Activated B cell treated with CpG ODN at 0.5 μM for 24 hours (primary cell): ENCODE measurements at regions not wholly inside any gene's neighbourhood (a gene's known extent, or its start where the extent isn't known, plus 50 kb on each side); places are given as distances from the start of the nearest gene placed in this dataset.

Source experiments
- ATAC-seq: fragments of 200-7000 bp; cut with Tn5 transposase; one replicate; pipeline ENCODE4 v1.10.0; 2021; ENCODE audit warnings: low read depth, mild to moderate bottlenecking, moderate library complexity
- CTCF ChIA-PET: fragments of 350-600 bp; sonication (Branson Sonifier 250); formaldehyde crosslinking; loops from one replicate; lab custom pipeline; 2021; ENCODE audit warnings: antibody characterized with exemption; lab: Charles Lee
- POLR2A ChIA-PET: fragments of 350-600 bp; sonication (Branson Sonifier 250); formaldehyde crosslinking; loops from one replicate; lab custom pipeline; 2021; ENCODE audit warnings: antibody characterized with exemption; lab: Charles Lee
- DNase-seq: peaks from one replicate; pipeline ENCODE4 v3.0.0; 2022
- H3K27ac Mint-ChIP-seq: one replicate; pipeline ENCODE4 v1.8.0; 2020; ENCODE audit warnings: mixed read lengths
- H3K27me3 Mint-ChIP-seq: one replicate; pipeline ENCODE4 v1.8.0; 2021; ENCODE audit warnings: mixed read lengths
- H3K36me3 Mint-ChIP-seq: one replicate; pipeline ENCODE4 v1.8.0; 2021; ENCODE audit warnings: low read depth, mixed read lengths
- H3K4me1 Mint-ChIP-seq: one replicate; pipeline ENCODE4 v1.8.0; 2021; ENCODE audit warnings: mixed read lengths
- H3K4me3 Mint-ChIP-seq: one replicate; pipeline ENCODE4 v1.8.0; 2020; ENCODE audit warnings: mild to moderate bottlenecking, mixed read lengths
- H3K9me3 Mint-ChIP-seq: one replicate; pipeline ENCODE4 v1.8.0; 2020; ENCODE audit warnings: mixed read lengths
- intact Hi-C: fragments of 100-400 bp; cut with micrococcal nuclease; formaldehyde crosslinking; loops from one replicate; pipeline ENCODE4 v1.15.1; 2024
- TF ChIP-seq, protein P1 (sequence below): fragments of 200-600 bp; IDR thresholded peaks from one replicate; pipeline ENCODE4 v1.8.0; 2022; ENCODE audit warnings: antibody characterized with exemption, mild to moderate bottlenecking

DNA sequence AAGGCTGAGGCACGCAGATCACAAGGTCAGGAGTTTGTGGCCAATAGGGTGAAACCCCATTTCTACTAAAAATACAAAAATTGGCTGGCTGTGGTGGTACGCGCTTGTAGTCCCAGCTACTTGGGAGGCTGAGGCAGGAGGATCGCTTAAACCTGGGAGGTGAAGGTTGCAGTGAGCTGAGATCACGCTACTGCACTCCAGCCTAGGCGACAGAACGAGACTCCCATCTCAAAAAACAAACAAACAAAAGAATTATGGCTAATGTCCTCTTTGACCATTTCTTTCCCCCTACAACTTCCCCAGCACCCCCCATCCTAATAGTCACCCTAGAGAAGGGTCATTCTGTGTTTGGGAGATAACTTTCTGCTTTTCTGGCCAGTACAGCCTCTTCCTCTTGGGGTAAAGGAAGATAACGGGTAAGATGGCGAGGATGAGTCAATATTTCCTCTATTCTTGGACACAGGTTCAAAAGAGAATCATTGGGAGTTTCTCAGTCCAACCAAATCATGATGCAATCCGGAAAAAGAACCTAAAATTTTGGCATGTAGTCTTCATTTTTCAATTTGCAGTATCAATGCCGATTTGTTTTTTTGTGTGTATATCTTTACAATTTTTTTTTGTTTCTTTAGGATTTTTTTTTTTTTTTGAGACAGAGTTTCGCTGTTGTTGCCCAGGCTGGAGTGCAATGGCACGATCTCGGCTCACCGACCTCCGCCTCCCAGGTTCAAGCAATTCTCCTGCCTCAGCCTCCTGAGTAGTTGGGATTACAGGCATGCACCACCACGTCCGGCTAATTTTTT, 107.6 kb upstream of the MED13 start:
- no peak overlapping the region for H3K4me3 Mint-ChIP-seq
- no peaks in the 10 kb centered on the region for H3K36me3 Mint-ChIP-seq
- peaks cover 3% of the 10 kb centered on the region for H3K27me3 Mint-ChIP-seq
- ChIA-PET POLR2A (no interaction called here), CTCF (no interaction called here)
- no peak for ATAC-seq
- H3K27ac Mint-ChIP-seq = no peak overlapping the region
- intact Hi-C loops = no loop called here
- H3K9me3 Mint-ChIP-seq = no peaks in the 10 kb centered on the region
- TF ChIP-seq, protein P1, sequence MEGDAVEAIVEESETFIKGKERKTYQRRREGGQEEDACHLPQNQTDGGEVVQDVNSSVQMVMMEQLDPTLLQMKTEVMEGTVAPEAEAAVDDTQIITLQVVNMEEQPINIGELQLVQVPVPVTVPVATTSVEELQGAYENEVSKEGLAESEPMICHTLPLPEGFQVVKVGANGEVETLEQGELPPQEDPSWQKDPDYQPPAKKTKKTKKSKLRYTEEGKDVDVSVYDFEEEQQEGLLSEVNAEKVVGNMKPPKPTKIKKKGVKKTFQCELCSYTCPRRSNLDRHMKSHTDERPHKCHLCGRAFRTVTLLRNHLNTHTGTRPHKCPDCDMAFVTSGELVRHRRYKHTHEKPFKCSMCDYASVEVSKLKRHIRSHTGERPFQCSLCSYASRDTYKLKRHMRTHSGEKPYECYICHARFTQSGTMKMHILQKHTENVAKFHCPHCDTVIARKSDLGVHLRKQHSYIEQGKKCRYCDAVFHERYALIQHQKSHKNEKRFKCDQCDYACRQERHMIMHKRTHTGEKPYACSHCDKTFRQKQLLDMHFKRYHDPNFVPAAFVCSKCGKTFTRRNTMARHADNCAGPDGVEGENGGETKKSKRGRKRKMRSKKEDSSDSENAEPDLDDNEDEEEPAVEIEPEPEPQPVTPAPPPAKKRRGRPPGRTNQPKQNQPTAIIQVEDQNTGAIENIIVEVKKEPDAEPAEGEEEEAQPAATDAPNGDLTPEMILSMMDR = no peak
- DNase-seq = no peak
- peaks cover 8% of the 10 kb centered on the region for H3K4me1 Mint-ChIP-seq

DNA sequence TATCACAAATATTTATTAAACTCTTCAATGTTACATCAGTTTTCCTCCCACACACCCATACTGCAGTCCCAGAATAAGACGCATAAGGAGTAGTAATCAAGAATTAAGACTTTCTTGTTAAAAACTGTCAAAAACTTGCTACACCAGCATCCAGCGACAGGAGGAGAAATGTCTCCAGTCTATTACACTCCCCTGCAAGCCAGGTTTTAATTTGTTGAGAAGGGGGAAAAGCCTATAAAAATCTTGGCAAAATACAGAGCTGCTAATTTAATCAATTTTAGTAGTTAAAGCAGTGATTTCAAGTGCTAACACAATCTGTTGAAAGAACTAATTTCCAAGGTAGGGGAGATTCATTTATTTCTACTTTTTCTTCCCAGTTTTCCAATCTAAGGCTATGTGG, 102.0 kb upstream of the MED13 start:
- ATAC-seq (no peak), DNase-seq (no peak)
- H3K27ac Mint-ChIP-seq = no peak overlapping the region
- POLR2A ChIA-PET = interaction anchor here (0.6 kb wide), 1 partner anchor 1916 kb away, joined by 3 read pairs; no protein-coding TSS in a partner anchor
- TF ChIP-seq, protein P1 = no peak
- intact Hi-C loops = no loop called here
- H3K36me3 Mint-ChIP-seq = no peaks in the 10 kb centered on the region
- H3K4me1 Mint-ChIP-seq = peaks cover 8% of the 10 kb centered on the region
- H3K4me3 Mint-ChIP-seq = no peak overlapping the region
- CTCF ChIA-PET = no interaction called here
- H3K27me3 Mint-ChIP-seq = peaks cover 5% of the 10 kb centered on the region
- H3K9me3 Mint-ChIP-seq = no peaks in the 10 kb centered on the region

DNA sequence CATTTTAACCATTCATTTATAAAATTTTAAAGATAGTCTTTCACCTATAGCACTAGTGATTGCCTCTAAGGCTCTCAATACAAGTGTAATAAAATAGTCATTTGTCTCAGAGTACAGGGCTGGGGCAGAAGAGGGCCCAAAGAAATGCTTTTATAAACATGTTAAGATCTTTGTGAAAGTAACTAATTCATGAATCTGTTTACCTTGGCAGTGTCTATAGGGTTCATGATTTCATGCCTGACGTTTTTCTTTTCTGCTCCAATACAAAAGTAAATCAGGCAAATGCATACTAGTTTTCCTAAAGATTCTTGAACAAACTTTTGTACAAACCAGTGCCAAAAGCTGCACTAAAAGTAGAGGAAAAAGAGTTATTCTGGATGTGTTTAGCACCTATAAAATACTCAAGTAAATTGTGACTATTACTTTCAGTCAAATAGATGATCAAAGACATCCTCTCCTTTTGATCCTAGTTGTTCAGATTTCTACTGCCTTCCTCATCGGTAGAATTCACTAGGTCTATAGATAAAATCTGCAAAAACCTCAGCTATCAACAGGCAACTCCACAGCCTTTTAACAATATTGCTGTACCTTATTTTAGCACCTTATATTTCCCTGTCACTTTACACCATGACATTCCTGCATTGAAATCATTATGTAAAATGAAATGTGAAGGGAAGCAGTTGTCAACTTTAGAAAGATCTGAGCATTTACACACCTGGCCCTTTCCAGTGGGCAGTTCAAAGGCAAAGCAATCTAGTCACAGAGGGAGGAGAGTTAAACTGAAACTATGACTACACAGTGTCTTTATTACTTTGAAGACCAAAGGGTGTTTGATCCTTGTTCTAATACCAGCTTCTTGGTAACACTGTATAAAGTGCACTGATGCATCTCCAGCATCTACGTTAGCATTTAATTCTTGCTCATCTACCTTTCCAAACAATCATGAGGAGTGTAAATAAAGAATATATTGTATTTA, 100.0 kb upstream of the MED13 start:
- TF ChIP-seq, protein P1 = no peak
- H3K4me3 Mint-ChIP-seq = no peak overlapping the region
- intact Hi-C loops = no loop called here
- POLR2A ChIA-PET = no interaction called here
- H3K27ac Mint-ChIP-seq = no peak overlapping the region
- ATAC-seq (no peak), DNase-seq (no peak)
- CTCF ChIA-PET = no interaction called here
- no peaks in the 10 kb centered on the region for H3K9me3 Mint-ChIP-seq
- H3K36me3 Mint-ChIP-seq = no peaks in the 10 kb centered on the region
- H3K27me3 Mint-ChIP-seq = peaks cover 5% of the 10 kb centered on the region
- H3K4me1 Mint-ChIP-seq = no peaks in the 10 kb centered on the region

DNA sequence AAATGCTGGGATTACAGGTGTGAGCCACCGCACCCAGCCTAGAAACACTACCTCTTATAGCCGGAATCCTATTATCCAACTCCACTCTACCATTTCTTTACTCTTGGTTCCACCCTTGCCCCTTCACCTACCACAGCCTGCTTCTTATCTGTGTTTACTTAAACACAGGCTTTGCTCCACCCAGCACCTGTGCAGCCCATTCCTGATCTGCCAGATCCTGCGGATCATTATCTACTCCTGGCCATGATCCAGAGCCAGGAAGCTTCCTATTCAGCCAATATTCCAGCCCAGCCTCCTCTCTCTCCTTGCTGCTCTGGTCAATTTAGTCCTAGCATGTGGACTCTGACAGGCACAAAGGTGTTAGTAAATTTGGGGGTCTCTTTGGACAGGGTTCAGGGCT, 98.8 kb upstream of the MED13 start:
- peaks cover 7% of the 10 kb centered on the region for H3K27me3 Mint-ChIP-seq
- no peaks in the 10 kb centered on the region for H3K9me3 Mint-ChIP-seq
- TF ChIP-seq, protein P1 = no peak
- ATAC-seq (no peak), DNase-seq (no peak)
- H3K27ac Mint-ChIP-seq = no peak overlapping the region
- no peaks in the 10 kb centered on the region for H3K36me3 Mint-ChIP-seq
- ChIA-PET POLR2A (no interaction called here), CTCF (no interaction called here)
- no peaks in the 10 kb centered on the region for H3K4me1 Mint-ChIP-seq
- H3K4me3 Mint-ChIP-seq = no peak overlapping the region
- intact Hi-C loops = no loop called here

DNA sequence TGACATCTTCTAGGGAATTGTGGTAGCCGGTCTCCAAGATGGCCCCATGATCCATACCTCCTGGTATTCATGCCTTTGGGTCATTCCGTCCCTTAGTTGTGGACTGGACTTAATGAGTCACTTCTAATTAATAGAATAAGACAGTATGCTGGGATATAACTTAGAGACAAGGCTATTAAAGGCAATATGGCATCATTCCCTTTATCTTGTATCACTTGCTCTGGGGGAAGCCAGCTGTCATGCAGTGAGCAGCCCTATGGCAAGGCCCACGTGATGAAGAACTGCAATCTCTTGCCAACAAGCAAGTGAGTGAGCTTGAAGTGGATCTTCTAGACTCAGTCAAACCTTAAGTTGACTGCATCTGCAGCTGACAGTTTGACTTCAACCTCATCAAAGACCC, 97.8 kb upstream of the MED13 start:
- peaks cover 7% of the 10 kb centered on the region for H3K27me3 Mint-ChIP-seq
- intact Hi-C loops = no loop called here
- ChIA-PET CTCF (no interaction called here), POLR2A (no interaction called here)
- H3K9me3 Mint-ChIP-seq = no peaks in the 10 kb centered on the region
- H3K27ac Mint-ChIP-seq = no peak overlapping the region
- H3K4me1 Mint-ChIP-seq = no peaks in the 10 kb centered on the region
- no peaks in the 10 kb centered on the region for H3K36me3 Mint-ChIP-seq
- TF ChIP-seq, protein P1 = no peak
- H3K4me3 Mint-ChIP-seq = no peak overlapping the region
- no peak for ATAC-seq
- no peak for DNase-seq
